ENCODE measurements at regions not wholly inside any gene's neighbourhood (a gene's known extent, or its start where the extent isn't known, plus 50 kb on each side); places are given as distances from the start of the nearest gene placed in this dataset.

DNA sequence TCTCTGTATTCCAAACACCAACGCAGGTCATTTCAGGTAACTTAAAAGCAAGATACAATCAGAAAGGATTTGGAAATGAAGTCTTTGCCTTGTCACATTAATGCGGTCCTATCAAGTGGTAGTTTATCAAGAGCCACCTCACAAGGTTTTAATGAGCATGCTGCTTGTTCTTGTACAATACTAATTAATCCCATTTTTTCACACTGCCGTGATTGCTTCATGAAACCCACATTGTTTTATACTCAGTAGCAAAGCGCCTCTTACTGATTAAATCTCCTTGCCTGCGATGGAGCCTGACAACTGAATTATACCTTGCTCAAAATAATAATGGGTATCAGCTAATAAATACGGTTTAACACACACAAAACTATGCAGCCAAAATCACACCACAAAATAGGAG, 234.1 kb upstream of the TSHZ2 start:
- H3K27me3 ChIP-seq (ENCODE audit: insufficient read depth, low read length, poor library complexity), result peaks cover 35% of the 10 kb centered on the region
- H3K9me3 ChIP-seq (ENCODE audit: insufficient read depth, low read length, severe bottlenecking), result no peaks in the 10 kb centered on the region
- ATAC-seq (ENCODE audit: insufficient read depth, low read depth), result no peak
- no peak overlapping the region for H2AFZ ChIP-seq (ENCODE audit: low read depth, low read length)
- no peaks in the 10 kb centered on the region for H3K79me2 ChIP-seq (ENCODE audit: insufficient read depth, low read length)
- H4K20me1 ChIP-seq (ENCODE audit: insufficient read depth, low read length), result no peaks in the 10 kb centered on the region
- no peak for TF ChIP-seq EZH2 (IDR thresholded peaks at IDR 0.05; ENCODE audit: borderline replicate concordance, low read depth, low read length, severe bottlenecking)
- TF ChIP-seq, protein P1, sequence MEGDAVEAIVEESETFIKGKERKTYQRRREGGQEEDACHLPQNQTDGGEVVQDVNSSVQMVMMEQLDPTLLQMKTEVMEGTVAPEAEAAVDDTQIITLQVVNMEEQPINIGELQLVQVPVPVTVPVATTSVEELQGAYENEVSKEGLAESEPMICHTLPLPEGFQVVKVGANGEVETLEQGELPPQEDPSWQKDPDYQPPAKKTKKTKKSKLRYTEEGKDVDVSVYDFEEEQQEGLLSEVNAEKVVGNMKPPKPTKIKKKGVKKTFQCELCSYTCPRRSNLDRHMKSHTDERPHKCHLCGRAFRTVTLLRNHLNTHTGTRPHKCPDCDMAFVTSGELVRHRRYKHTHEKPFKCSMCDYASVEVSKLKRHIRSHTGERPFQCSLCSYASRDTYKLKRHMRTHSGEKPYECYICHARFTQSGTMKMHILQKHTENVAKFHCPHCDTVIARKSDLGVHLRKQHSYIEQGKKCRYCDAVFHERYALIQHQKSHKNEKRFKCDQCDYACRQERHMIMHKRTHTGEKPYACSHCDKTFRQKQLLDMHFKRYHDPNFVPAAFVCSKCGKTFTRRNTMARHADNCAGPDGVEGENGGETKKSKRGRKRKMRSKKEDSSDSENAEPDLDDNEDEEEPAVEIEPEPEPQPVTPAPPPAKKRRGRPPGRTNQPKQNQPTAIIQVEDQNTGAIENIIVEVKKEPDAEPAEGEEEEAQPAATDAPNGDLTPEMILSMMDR (IDR thresholded peaks at IDR 0.05; ENCODE audit: borderline replicate concordance, extremely low read depth, low read length, poor library complexity, severe bottlenecking), result no peak
- no peak overlapping the region for H3K9ac ChIP-seq (ENCODE audit: low read depth, low read length)
- DNase-seq, result no peak
- no peaks in the 10 kb centered on the region for H3K36me3 ChIP-seq (ENCODE audit: insufficient read depth, low read length)
- H3K4me3 ChIP-seq (ENCODE audit: low read depth in 1 of 2, low read length in 2 of 2), result no peak overlapping the region
- no peak overlapping the region for H3K4me2 ChIP-seq (ENCODE audit: insufficient read depth, low read length)
- no peak overlapping the region for H3K27ac ChIP-seq (ENCODE audit: low read length)
- no peaks in the 10 kb centered on the region for H3K4me1 ChIP-seq (ENCODE audit: insufficient read depth, low read length)

DNA sequence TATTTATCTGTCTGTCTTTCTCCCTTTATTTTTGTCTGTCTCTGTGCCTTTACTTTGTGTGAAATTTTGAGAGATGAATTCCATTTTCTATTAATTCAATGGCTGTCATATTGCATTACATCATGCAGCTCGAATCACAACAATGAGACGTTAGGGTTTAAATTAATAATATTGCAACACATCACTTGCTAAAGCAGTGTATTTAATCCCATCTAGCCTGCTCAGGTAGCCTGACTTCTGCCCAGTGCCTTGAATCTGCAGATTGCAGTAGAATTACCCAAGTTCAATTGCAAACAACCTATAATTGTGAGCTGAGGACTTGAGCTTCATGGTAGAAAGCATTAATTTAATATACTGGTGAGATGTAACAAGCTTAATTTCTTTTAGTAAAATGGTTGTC, 235.7 kb upstream of the TSHZ2 start:
- Histone ChIP-seq H3K9ac (ENCODE audit: low read depth, low read length) (no peak overlapping the region), H3K27me3 (ENCODE audit: insufficient read depth, low read length, poor library complexity) (peaks cover 32% of the 10 kb centered on the region)
- TF ChIP-seq, protein P1 (IDR thresholded peaks at IDR 0.05; ENCODE audit: borderline replicate concordance, extremely low read depth, low read length, poor library complexity, severe bottlenecking), result no peak

DNA sequence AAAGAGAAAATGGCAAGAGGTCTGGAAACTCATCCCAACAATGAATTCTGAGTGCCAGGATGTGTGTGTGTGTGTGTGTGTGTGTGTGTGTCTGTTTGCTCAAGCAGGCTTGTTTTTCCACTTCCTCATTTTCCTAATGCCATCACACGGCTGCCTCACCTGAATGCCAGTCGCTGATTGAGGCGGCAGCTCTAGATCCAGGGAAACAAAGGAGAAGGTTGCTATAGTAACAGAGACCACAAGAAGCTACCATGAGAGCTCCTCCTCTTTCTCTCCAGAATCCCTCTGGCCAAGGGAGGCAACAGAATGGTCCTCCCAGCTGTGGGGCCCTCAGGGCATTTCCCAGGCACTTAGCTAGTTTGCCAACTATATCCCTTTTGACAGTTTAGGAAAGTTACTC, 241.1 kb upstream of the TSHZ2 start:
- no peaks in the 10 kb centered on the region for H3K36me3 ChIP-seq (ENCODE audit: insufficient read depth, low read length)
- H3K9me3 ChIP-seq (ENCODE audit: insufficient read depth, low read length, severe bottlenecking), result peaks cover 2% of the 10 kb centered on the region
- H3K27ac ChIP-seq (ENCODE audit: low read length), result no peak overlapping the region
- no peaks in the 10 kb centered on the region for H3K79me2 ChIP-seq (ENCODE audit: insufficient read depth, low read length)
- no peak for DNase-seq
- no peak overlapping the region for H3K4me3 ChIP-seq (ENCODE audit: low read depth in 1 of 2, low read length in 2 of 2)
- no peaks in the 10 kb centered on the region for H3K4me1 ChIP-seq (ENCODE audit: insufficient read depth, low read length)
- no peak overlapping the region for H3K4me2 ChIP-seq (ENCODE audit: insufficient read depth, low read length)
- no peak for ATAC-seq (ENCODE audit: insufficient read depth, low read depth)
- TF ChIP-seq, protein P1 (IDR thresholded peaks at IDR 0.05; ENCODE audit: borderline replicate concordance, extremely low read depth, low read length, poor library complexity, severe bottlenecking), result no peak
- no peak for TF ChIP-seq EZH2 (IDR thresholded peaks at IDR 0.05; ENCODE audit: borderline replicate concordance, low read depth, low read length, severe bottlenecking)
- H2AFZ ChIP-seq (ENCODE audit: low read depth, low read length), result no peak overlapping the region
- no peaks in the 10 kb centered on the region for H4K20me1 ChIP-seq (ENCODE audit: insufficient read depth, low read length)
- no peak overlapping the region for H3K9ac ChIP-seq (ENCODE audit: low read depth, low read length)
- peaks cover 1% of the 10 kb centered on the region for H3K27me3 ChIP-seq (ENCODE audit: insufficient read depth, low read length, poor library complexity)

More for the DNA sequence above, 235.7 kb upstream of the TSHZ2 start:
- Histone ChIP-seq H3K79me2 (ENCODE audit: insufficient read depth, low read length) (no peaks in the 10 kb centered on the region), H3K27ac (ENCODE audit: low read length) (no peak overlapping the region), H3K4me1 (ENCODE audit: insufficient read depth, low read length) (no peaks in the 10 kb centered on the region), H3K4me3 (ENCODE audit: low read depth in 1 of 2, low read length in 2 of 2) (no peak overlapping the region), H2AFZ (ENCODE audit: low read depth, low read length) (no peak overlapping the region), H3K4me2 (ENCODE audit: insufficient read depth, low read length) (no peak overlapping the region), H3K36me3 (ENCODE audit: insufficient read depth, low read length) (no peaks in the 10 kb centered on the region), H4K20me1 (ENCODE audit: insufficient read depth, low read length) (no peaks in the 10 kb centered on the region), H3K9me3 (ENCODE audit: insufficient read depth, low read length, severe bottlenecking) (no peaks in the 10 kb centered on the region)
- no peak for ATAC-seq (ENCODE audit: insufficient read depth, low read depth)
- DNase-seq, result no peak
